Activated T-cell treated with anti-CD3 and anti-CD28 coated beads, Interleukin-2, amount 50 U/mL, for 24 hours (primary cell): ENCODE measurements at regions not wholly inside any gene's neighbourhood (a gene's known extent, or its start where the extent isn't known, plus 50 kb on each side); places are given as distances from the start of the nearest gene placed in this dataset.
"Not testable (repeated sequence)": the region's sequence is repeated elsewhere in the genome, so short reads cannot be mapped to it uniquely, and the experiment has no call there.

Experiments
- DNase-seq: peaks from one replicate; pipeline ENCODE4 v3.0.0-alpha.2; 2020
- H3K27ac Mint-ChIP-seq: 2 replicates; pipeline ENCODE4 v1.8.0; 2020; ENCODE audit warnings: mild to moderate bottlenecking, mixed read lengths
- H3K27me3 Mint-ChIP-seq: 2 replicates; pipeline ENCODE4 v1.8.0; 2020; ENCODE audit warnings: mixed read lengths
- H3K36me3 Mint-ChIP-seq: 2 replicates; pipeline ENCODE4 v1.8.0; 2020; ENCODE audit warnings: low read depth, mixed read lengths
- H3K4me1 Mint-ChIP-seq: 2 replicates; pipeline ENCODE4 v1.8.0; 2020; ENCODE audit warnings: low read depth, mixed read lengths
- H3K4me3 Mint-ChIP-seq: 2 replicates; pipeline ENCODE4 v1.8.0; 2020; ENCODE audit warnings: mild to moderate bottlenecking, moderate library complexity, mixed read lengths
- H3K9me3 Mint-ChIP-seq: 2 replicates; pipeline ENCODE4 v1.8.0; 2020; ENCODE audit warnings: mixed read lengths

DNA sequence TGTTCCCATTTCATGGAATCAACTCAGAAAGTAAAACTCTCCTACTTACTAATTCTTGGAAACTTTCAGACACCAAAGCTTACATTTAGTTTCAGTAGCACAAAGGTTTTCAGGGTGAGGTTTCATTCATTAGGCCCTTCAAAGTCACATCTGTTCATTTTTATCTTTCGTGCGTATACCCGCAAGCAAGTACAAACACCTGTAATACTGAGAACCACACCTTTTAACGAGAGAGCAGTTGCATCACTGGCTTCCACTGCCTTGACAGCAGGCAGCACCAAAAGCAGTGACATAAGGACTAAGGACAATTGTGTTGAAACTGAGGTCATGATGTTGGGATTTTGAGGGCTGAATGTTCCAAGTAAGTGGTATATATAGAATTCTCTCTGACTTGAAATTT, 60.5 kb downstream of the GOLGA6L22 start:
- H3K9me3 Mint-ChIP-seq, H3K4me3 Mint-ChIP-seq, H3K36me3 Mint-ChIP-seq, H3K27me3 Mint-ChIP-seq, DNase-seq, H3K27ac Mint-ChIP-seq, H3K4me1 Mint-ChIP-seq: not testable (repeated sequence)

DNA sequence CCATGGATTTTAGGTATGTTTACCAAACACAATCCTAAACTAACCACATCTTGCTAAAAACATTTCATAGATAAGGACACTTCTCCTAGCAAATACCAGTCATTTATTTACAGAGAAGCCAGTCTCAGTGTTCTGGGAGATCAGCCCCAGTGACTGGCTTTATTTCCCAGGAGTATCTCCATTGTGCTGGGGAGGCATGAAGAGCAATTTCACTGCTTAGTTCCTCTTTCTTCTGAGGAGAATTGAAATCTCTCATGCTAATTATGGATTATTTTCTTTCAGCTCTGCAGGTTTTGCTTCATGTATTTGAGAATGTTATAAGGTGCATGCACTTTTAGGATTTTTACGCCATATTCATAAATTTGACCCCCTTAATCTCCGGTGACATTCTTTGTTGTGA, 67.8 kb downstream of the GOLGA6L22 start:
- not testable (repeated sequence) for H3K4me1 Mint-ChIP-seq, DNase-seq, H3K27ac Mint-ChIP-seq, H3K36me3 Mint-ChIP-seq, H3K27me3 Mint-ChIP-seq, H3K9me3 Mint-ChIP-seq, H3K4me3 Mint-ChIP-seq

DNA sequence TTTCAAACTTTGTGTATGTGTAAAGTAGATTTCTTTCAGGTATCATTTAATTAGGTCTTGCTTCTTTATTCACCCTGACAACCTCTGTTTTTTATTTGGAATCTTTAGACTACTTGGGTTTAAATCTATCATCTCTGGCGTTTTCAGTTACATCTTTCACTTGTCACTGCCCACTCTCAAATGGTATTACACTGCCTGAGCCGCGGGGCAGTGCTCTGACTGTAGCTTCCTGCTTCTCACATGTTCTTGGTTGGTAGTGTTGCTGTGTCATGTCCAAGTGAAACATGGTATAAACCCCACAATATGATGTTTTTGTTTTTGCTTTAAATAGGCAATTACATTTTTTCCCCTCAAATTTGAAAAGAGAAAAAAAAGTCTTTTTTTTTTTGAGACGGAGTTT, 68.3 kb downstream of the GOLGA6L22 start:
- not testable (repeated sequence) for H3K4me3 Mint-ChIP-seq, H3K9me3 Mint-ChIP-seq, DNase-seq, H3K27ac Mint-ChIP-seq, H3K36me3 Mint-ChIP-seq, H3K27me3 Mint-ChIP-seq, H3K4me1 Mint-ChIP-seq

DNA sequence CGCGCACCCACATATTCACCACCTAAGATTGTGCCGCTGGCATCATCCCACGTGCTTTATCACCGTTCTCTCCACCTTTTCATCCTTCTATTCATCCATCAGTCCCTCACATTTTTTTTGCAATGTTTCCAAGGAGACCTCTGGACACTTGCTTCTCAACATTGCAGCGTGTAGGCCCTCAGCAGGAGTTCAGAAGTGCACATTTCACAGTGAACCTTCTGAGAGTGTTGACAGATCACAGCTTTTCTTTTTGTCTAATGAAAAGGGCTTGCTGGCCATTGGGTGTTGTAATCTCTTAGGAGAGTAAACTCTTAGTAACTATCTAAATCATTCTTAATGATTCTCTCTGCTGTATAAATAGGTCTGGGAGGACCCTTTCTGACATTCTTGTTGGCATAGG, 70.5 kb downstream of the GOLGA6L22 start:
- H3K9me3 Mint-ChIP-seq, DNase-seq, H3K4me3 Mint-ChIP-seq, H3K27me3 Mint-ChIP-seq, H3K36me3 Mint-ChIP-seq, H3K27ac Mint-ChIP-seq, H3K4me1 Mint-ChIP-seq: not testable (repeated sequence)

DNA sequence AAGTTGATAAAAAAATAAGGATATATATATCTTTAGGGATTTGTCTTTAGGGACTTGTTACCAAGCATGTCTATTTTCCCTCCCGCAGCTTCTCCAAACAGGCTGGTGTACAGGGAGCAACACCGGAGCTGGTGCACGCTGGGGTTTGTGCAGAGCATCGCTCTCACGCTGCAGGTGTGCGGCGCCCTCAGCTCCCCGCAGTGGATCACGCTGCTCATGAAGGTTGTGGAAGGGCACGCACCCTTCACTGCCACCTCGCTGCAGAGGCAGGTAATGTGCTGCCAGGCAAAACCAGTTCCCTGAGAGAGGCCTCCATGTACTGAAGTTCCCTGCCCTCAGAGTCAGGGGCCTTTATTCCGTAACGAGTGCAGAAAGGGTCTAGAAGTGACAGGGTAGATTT, 101.0 kb downstream of the GOLGA6L22 start:
- H3K27ac Mint-ChIP-seq, H3K4me3 Mint-ChIP-seq, H3K4me1 Mint-ChIP-seq, H3K9me3 Mint-ChIP-seq, H3K27me3 Mint-ChIP-seq, H3K36me3 Mint-ChIP-seq, DNase-seq: not testable (repeated sequence)

DNA sequence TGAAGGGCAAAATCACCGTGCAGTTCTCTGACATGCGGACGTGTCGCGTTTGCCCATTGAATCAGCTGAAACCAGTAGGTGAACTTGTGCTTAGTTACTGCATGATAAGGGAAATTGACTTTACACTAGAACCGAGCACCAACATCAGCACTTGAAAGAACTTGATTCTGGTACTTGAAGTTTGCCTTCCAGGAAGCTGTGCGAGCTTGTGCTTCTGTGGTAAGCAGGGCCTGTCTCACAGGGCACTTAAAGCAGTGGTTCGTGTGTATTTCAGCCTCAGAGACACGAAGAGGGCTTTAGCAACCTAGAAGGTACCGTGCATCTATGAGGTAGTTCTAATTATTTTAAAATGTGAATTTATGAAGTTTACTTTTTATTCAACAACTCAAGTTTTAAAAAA, 103.0 kb downstream of the GOLGA6L22 start:
- not testable (repeated sequence) for H3K36me3 Mint-ChIP-seq, DNase-seq, H3K4me3 Mint-ChIP-seq, H3K9me3 Mint-ChIP-seq, H3K4me1 Mint-ChIP-seq, H3K27ac Mint-ChIP-seq, H3K27me3 Mint-ChIP-seq

DNA sequence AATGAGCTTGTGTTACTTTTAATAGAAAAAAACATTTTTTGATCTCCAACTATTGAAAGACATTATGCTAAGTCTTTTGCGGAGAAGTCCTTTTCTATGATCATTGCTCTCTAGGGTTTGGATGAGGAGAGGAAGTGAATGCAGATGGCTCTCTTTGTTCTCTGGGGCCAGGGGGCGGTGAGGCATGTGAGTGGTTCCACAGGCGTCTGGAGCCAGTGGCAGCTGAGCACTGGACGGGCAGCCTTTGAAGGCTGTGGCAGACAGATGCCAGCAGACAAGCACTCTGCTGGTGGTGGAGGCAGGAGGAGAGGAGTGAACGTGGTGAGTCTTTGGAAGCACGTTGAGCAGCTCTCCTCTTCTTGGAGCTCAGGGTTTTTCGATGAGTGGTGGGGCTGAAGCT, 107.8 kb downstream of the GOLGA6L22 start:
- not testable (repeated sequence) for DNase-seq, H3K4me3 Mint-ChIP-seq, H3K9me3 Mint-ChIP-seq, H3K27ac Mint-ChIP-seq, H3K27me3 Mint-ChIP-seq, H3K36me3 Mint-ChIP-seq, H3K4me1 Mint-ChIP-seq

DNA sequence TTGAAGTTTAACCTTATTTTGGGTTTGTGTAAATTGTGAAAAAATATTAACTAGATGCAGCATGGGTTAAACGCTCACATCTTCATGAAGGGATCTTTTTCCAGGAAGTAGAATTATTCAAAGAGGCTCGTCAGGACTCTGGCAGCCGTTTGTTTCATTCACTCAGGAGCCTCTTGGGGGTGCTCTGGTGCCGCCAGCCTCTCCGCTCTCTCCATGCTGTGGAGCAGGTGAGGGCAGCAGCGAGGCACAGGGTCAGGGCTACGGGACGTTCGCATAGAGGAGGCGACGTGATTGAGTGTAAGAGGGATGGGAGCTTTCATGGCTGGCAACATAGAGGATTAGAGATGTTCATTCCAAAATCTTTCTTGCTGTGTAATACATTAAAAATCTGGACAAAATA, 110.8 kb downstream of the GOLGA6L22 start:
- not testable (repeated sequence) for H3K4me3 Mint-ChIP-seq, H3K4me1 Mint-ChIP-seq, H3K36me3 Mint-ChIP-seq, H3K27ac Mint-ChIP-seq, DNase-seq, H3K27me3 Mint-ChIP-seq, H3K9me3 Mint-ChIP-seq

DNA sequence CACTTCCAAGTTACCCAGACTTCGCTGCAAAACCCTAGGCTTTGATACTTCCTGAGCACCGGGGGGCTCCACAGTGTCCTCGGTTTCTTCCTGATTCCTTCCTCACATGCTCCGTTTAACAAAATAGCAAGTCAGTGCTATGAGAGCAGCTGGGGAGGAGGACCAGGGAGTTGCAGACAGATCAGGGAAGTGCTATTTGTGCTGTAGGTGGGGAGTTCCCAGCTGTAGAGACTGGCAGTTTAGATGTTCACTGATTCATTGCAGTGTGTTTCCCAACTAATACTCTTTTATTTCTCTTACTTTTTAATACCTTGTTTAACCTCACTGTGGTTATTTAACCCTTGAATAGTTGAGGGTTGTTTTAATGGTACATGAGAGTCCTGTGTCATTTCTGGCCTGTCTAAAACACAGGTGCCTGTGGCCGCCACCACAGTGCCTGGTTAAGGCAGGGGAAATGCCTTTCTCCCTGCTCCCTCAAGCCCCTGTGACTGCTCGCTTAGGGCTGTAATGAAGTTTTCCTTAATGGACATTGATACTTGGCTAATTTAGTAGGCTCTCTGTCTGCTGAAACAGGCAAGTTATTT, 113.5 kb downstream of the GOLGA6L22 start:
- DNase-seq = not testable (repeated sequence)

DNA sequence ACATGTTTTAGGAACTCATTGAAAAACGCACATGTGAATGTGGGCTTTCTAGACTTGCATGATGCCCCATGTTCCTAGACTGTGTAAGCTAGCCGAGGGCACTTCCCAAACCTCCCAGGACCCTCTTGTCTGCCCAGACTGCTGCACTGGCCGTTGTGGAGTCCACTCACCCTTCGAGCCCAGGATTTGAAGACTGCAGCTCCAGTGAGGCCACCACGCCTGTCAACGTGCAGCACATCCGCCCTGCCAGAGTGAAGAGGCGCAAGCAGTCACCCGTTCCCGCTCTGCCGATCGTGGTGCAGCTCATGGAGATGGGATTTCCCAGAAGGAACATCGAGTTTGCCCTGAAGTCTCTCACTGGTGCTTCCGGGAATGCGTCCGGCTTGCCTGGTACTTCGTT, 114.1 kb downstream of the GOLGA6L22 start:
- H3K27me3 Mint-ChIP-seq, H3K36me3 Mint-ChIP-seq, H3K9me3 Mint-ChIP-seq, H3K4me3 Mint-ChIP-seq, DNase-seq, H3K27ac Mint-ChIP-seq, H3K4me1 Mint-ChIP-seq: not testable (repeated sequence)

More for the DNA sequence above, 113.5 kb downstream of the GOLGA6L22 start:
- not testable (repeated sequence) for H3K4me1 Mint-ChIP-seq, H3K4me3 Mint-ChIP-seq, H3K27me3 Mint-ChIP-seq, H3K27ac Mint-ChIP-seq, H3K36me3 Mint-ChIP-seq, H3K9me3 Mint-ChIP-seq

DNA sequence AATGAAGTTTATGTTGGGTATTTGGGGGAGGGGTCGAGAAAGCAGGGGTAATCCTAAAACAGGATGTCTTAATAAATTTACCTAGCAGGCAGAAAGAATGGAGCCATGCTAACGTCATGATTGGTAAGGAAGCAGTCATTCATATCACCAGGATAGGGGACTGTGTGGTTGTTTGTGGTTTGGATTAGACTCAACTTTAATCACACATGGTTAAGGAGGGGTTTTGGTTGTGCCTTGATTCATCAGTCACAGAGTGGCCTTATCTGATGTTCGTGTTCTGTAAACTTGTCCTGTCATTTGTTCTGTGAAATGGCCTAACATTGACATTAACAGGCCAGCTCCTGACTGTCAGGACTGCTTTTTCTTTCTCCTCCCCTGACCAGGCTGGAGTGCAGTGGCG, 119.1 kb downstream of the GOLGA6L22 start:
- H3K4me3 Mint-ChIP-seq, H3K27me3 Mint-ChIP-seq, DNase-seq, H3K27ac Mint-ChIP-seq, H3K9me3 Mint-ChIP-seq, H3K36me3 Mint-ChIP-seq, H3K4me1 Mint-ChIP-seq: not testable (repeated sequence)

DNA sequence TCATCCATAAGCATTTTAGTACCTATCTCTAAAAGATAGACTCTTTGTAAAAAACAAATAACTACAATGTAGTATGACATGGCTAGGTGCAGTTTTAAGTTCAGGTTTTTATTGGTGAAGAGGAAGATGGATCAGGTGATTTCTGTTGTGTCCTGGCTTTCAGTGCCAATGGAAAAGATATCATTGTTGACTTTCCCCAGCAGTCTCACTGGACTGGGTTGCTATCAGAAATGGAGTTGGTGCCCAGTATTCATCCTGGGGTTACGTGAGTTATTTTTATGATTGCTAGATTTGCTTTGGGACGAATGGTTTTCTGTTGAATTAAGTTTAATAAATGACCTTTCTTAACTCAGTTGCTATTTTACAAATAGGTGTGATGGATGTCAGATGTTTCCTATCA, 120.5 kb downstream of the GOLGA6L22 start:
- H3K4me3 Mint-ChIP-seq, H3K27ac Mint-ChIP-seq, H3K4me1 Mint-ChIP-seq, H3K9me3 Mint-ChIP-seq, H3K27me3 Mint-ChIP-seq, H3K36me3 Mint-ChIP-seq, DNase-seq: not testable (repeated sequence)

DNA sequence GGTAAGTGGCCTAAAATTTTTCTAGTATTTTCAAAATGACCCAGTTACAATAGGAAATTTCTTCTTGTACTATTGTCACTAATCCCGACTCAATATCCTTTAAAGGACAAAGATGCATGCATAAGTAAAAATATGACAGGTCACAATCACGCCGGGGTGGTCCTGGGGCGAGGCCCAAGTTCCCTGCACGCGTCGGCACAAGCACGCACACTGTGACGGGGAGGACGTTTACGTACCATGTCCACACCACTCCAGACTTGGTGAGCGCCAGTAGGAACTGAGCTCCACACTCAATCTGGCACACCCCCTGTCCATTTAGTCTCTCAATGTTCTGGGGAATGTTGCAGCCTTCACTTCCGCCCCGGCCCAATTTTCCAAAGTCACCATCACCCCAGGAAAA, 128.7 kb downstream of the GOLGA6L22 start:
- not testable (repeated sequence) for H3K27me3 Mint-ChIP-seq, H3K4me1 Mint-ChIP-seq, DNase-seq, H3K9me3 Mint-ChIP-seq, H3K27ac Mint-ChIP-seq, H3K36me3 Mint-ChIP-seq, H3K4me3 Mint-ChIP-seq

DNA sequence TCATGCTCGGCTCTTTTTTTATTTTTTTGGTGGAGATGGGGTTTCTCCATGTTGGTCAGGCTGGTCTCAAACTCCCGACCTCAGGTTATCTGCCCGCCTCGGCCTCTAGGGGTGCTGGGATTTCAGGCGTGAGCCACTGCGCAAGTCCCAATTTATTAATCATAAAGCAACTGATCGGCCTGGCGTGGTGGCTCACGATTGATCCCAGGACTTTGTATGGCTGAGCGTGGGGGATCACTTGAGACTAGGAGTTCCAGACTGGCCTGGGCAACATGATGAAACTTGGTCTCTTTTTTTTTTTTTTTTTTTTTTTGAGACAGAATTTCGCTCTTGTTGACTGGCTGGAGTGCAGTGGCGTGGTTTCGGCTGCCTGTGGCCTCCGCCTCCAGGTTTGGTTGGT, 139.8 kb downstream of the GOLGA6L22 start:
- not testable (repeated sequence) for H3K36me3 Mint-ChIP-seq, DNase-seq, H3K4me3 Mint-ChIP-seq, H3K27ac Mint-ChIP-seq, H3K4me1 Mint-ChIP-seq, H3K27me3 Mint-ChIP-seq, H3K9me3 Mint-ChIP-seq

DNA sequence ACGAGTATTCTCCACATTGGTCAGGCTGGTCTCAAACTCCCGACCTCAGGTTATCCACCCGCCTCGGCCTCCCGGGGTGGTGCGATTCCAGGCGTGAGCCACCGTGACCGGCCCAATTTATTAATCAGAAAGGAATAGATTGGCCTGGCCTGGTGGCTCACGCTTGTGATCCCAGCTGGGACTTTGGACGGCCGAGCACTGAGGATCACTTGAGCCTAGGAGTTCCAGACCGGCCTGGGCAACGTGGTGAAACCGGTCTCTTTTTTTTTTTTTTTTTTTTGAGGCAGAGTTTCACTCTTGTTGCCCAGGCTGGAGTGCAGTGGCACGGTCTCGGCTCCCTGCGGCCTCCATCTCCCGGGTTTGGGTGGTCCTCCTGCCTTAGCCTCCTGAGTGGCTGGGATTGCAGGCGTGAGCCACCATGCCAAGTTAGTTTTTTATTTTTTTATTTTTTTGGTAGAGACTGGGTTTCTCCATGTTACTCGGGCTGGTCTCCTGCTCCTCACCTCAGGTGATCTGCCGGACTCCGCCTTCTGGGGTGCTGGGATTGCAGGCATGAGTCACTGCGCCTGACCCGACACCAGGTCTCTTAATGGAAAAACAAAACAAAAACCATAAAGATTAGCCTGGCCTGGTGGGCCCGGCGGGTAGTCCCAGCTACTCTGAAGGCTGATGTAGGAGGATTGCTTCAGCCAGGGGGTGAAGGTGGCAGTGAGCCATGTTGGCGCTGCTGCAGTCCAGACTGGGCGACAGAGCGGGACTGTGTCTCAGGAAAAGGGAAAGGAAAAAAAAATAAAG, 141.0 kb downstream of the GOLGA6L22 start:
- not testable (repeated sequence) for H3K36me3 Mint-ChIP-seq, H3K27me3 Mint-ChIP-seq, H3K4me1 Mint-ChIP-seq, DNase-seq, H3K9me3 Mint-ChIP-seq, H3K27ac Mint-ChIP-seq, H3K4me3 Mint-ChIP-seq

DNA sequence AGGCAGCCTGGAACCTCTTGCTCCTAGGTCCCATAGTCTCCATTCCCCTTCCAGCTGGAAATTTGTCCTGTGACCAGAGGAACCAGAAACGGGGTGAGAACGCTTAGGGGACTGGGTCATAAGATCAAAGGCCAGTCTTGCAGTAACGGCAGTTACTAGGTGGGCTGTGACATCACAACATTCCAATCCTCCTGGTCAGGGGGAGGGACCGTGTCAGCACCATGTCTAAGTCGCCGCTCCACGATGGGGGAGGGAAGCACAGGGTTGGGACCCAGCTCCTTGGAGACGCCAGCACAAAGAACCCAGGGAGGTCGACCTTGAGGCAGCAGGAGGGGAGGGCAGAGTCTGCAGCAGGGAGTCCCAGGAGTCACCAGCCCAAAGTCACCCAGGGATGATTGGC, 158.3 kb downstream of the GOLGA6L22 start:
- H3K36me3 Mint-ChIP-seq, H3K27me3 Mint-ChIP-seq, H3K4me3 Mint-ChIP-seq, DNase-seq, H3K9me3 Mint-ChIP-seq, H3K4me1 Mint-ChIP-seq, H3K27ac Mint-ChIP-seq: not testable (repeated sequence)
